Transverse colon (tissue), 3 donors: ENCODE measurements at regions not wholly inside any gene's neighbourhood (a gene's known extent, or its start where the extent isn't known, plus 50 kb on each side); places are given as distances from the start of the nearest gene placed in this dataset.

ENCODE experiments used
- POLR2A ChIP-seq: fragments of 450-650 bp; IDR thresholded peaks from one replicate; pipeline ENCODE4 v1.6.1; 2016; ENCODE audit warnings: antibody characterized with exemption, mild to moderate bottlenecking, moderate library complexity
- TF ChIP-seq, protein P1 (sequence below), 5 experiments: fragments of 200-600 bp in 3 of 5; fragments of 450-650 bp in 2 of 5; sonication (generic) in 3 of 5; IDR thresholded peaks; 1 replicate in 2 of 5; 2 replicates in 3 of 5; pipeline ENCODE4 v1.5.1; 2016 to 2017; ENCODE audit warnings: antibody characterized with exemption in 5 of 5, inconsistent platforms in 3 of 5, mild to moderate bottlenecking in 2 of 5, moderate library complexity in 1 of 5

DNA sequence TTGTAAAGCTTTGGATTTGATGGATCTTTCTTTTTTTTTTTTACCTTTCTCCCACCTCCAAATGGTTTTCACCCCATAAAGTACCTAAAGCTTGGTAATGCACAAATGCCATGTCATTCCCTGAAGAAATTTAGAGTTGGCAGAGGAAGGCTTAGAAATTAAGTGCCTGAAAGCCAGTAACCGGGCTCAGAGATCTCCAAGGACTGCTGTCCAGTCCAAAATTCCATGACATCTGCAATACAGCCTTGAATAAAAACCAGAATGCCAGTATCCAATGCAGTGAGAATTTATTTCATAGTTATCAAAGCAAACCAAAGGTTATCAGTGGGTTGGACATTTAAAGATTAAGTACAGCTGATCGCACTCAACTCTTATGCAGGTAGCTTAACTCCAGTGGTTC is 209.9 kb upstream of the RBBP8 start:
- TF ChIP-seq, protein P1, sequence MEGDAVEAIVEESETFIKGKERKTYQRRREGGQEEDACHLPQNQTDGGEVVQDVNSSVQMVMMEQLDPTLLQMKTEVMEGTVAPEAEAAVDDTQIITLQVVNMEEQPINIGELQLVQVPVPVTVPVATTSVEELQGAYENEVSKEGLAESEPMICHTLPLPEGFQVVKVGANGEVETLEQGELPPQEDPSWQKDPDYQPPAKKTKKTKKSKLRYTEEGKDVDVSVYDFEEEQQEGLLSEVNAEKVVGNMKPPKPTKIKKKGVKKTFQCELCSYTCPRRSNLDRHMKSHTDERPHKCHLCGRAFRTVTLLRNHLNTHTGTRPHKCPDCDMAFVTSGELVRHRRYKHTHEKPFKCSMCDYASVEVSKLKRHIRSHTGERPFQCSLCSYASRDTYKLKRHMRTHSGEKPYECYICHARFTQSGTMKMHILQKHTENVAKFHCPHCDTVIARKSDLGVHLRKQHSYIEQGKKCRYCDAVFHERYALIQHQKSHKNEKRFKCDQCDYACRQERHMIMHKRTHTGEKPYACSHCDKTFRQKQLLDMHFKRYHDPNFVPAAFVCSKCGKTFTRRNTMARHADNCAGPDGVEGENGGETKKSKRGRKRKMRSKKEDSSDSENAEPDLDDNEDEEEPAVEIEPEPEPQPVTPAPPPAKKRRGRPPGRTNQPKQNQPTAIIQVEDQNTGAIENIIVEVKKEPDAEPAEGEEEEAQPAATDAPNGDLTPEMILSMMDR (IDR thresholded peaks at IDR 0.05) = no peak
- no peak for TF ChIP-seq POLR2A
